ENCODE measurements at regions not wholly inside any gene's neighbourhood (a gene's known extent, or its start where the extent isn't known, plus 50 kb on each side); places are given as distances from the start of the nearest gene placed in this dataset.

GRCh38 chr2:22596306-22596705 lies 788.7 kb upstream of the KLHL29 start:
- TF ChIP-seq CHD2 (IDR thresholded peaks at IDR 0.05; ENCODE audit: low read depth, low read length) (no peak), RAD21 (CRISPR knock-in tag; IDR thresholded peaks at IDR 0.05) (no peak), POLR2AphosphoS5 (IDR thresholded peaks at IDR 0.05; ENCODE audit: low read depth, low read length) (no peak), MAX (IDR thresholded peaks at IDR 0.05) (no peak), ZFP37 (CRISPR knock-in tag; IDR thresholded peaks at IDR 0.05; ENCODE audit: borderline replicate concordance) (no peak), MTF1 (CRISPR knock-in tag; IDR thresholded peaks at IDR 0.05) (no peak), TRIM24 (CRISPR knock-in tag; IDR thresholded peaks at IDR 0.05) (no peak), CBX2 (IDR thresholded peaks at IDR 0.05; ENCODE audit: low read depth, low read length) (no peak), CBX2 (CRISPR knock-in tag; IDR thresholded peaks at IDR 0.05; ENCODE audit: low read depth) (no peak), ZFP41 (CRISPR knock-in tag; IDR thresholded peaks at IDR 0.05; ENCODE audit: borderline replicate concordance) (no peak), UBTF (CRISPR knock-in tag; IDR thresholded peaks at IDR 0.05) (no peak)

Data from HepG2 (cell line).